CD4-positive, alpha-beta memory T cell (primary cell): ENCODE measurements at regions not wholly inside any gene's neighbourhood (a gene's known extent, or its start where the extent isn't known, plus 50 kb on each side); places are given as distances from the start of the nearest gene placed in this dataset.
"Not testable (repeated sequence)": the region's sequence is repeated elsewhere in the genome, so short reads cannot be mapped to it uniquely, and the experiment has no call there.

ENCODE experiments used
- CTCF ChIA-PET: fragments of 350-600 bp; sonication (Branson Sonifier 250); formaldehyde crosslinking; loops from one replicate; lab custom pipeline; 2021; ENCODE audit warnings: inconsistent platforms; ENCODE audit not compliant: partially characterized antibody; lab: Charles Lee
- POLR2A ChIA-PET: fragments of 350-600 bp; sonication (Branson Sonifier 250); formaldehyde crosslinking; loops from one replicate; lab custom pipeline; 2021; ENCODE audit not compliant: partially characterized antibody; lab: Charles Lee
- DNase-seq, 5 donors: peaks; one replicate each; pipeline versions ENCODE4 v3.0.0 to v3.0.0-alpha.2; 2020 to 2022; ENCODE audit warnings: mixed read lengths in 1 of 5
- H3K27ac ChIP-seq: one replicate; pipeline ENCODE4 v1.7.0; 2013; ENCODE audit warnings: low read depth, low read length
- H3K27me3 ChIP-seq: 2 replicates; pipeline ENCODE4 v1.7.0; 2013; ENCODE audit warnings: mild to moderate bottlenecking, low read length, moderate library complexity; ENCODE audit not compliant: insufficient read depth
- H3K36me3 ChIP-seq: 2 replicates; pipeline ENCODE4 v1.7.0; 2013; ENCODE audit warnings: mild to moderate bottlenecking, low read length, moderate library complexity; ENCODE audit not compliant: insufficient read depth
- H3K4me1 ChIP-seq: 2 replicates; pipeline ENCODE4 v1.7.0; 2013; ENCODE audit warnings: mild to moderate bottlenecking, low read length, moderate library complexity; ENCODE audit not compliant: insufficient read depth
- H3K4me3 ChIP-seq, 2 donors: one replicate each; pipeline ENCODE4 v1.7.0; 2013; ENCODE audit warnings: low read length in 2 of 2, mild to moderate bottlenecking in 1 of 2
- H3K9me3 ChIP-seq, 2 donors: one replicate each; pipeline ENCODE4 v1.7.0; 2013; ENCODE audit warnings: low read length in 2 of 2, control low read depth in 1 of 2; ENCODE audit not compliant: control insufficient read depth in 1 of 2
- H3K27ac Mint-ChIP-seq, 7 donors: one replicate each; pipeline ENCODE4 v1.8.0; 2020 to 2021; ENCODE audit warnings: mixed read lengths in 7 of 7, mild to moderate bottlenecking in 6 of 7, inconsistent platforms in 3 of 7, moderate library complexity in 3 of 7
- H3K27me3 Mint-ChIP-seq, 2 donors: one replicate each; pipeline ENCODE4 v1.8.0; 2020 to 2021; ENCODE audit warnings: mixed read lengths in 2 of 2
- H3K36me3 Mint-ChIP-seq, 2 donors: one replicate each; pipeline ENCODE4 v1.8.0; 2020 to 2021; ENCODE audit warnings: mixed read lengths in 2 of 2, inconsistent platforms in 1 of 2, mild to moderate bottlenecking in 1 of 2
- H3K4me1 Mint-ChIP-seq, 4 donors: one replicate each; pipeline ENCODE4 v1.8.0; 2020 to 2021; ENCODE audit warnings: mixed read lengths in 4 of 4, mild to moderate bottlenecking in 1 of 4
- H3K4me3 Mint-ChIP-seq, 8 donors: one replicate each; pipeline ENCODE4 v1.8.0; 2020 to 2021; ENCODE audit warnings: mixed read lengths in 8 of 8, mild to moderate bottlenecking in 7 of 8, moderate library complexity in 6 of 8, inconsistent platforms in 3 of 8
- H3K9me3 Mint-ChIP-seq, 8 donors: one replicate each; pipeline ENCODE4 v1.8.0; 2020 to 2021; ENCODE audit warnings: mixed read lengths in 8 of 8, mild to moderate bottlenecking in 5 of 8, inconsistent platforms in 3 of 8, moderate library complexity in 1 of 8
- intact Hi-C: fragments of 100-400 bp; cut with micrococcal nuclease; formaldehyde crosslinking; loops from one replicate; pipeline ENCODE4 v1.15.1; 2023

DNA sequence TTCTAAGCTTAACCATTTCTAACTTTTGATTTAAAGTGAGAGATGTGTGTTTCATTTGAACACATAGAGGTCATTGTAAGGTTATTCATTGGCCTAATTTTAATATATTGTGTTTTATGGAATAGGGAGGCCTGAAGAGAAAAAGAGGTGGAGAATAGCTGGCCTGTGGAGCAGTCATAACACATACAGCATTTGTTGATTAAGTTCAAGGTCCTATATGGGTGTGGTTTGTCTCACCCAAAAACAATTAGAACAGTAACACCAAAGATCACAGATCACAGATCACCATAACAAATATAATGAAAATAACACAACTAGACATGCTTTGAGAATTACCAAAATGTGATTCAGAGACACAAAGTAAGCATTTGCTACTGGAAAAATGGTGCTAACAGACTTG is 252.4 kb upstream of the SPOPL start:
- no peaks in the 10 kb centered on the region for H3K9me3 ChIP-seq
- H3K27ac ChIP-seq, result no peak overlapping the region
- no peaks in the 10 kb centered on the region for H3K36me3 ChIP-seq
- intact Hi-C loops, result no loop called here
- DNase-seq, result no peak
- ChIA-PET POLR2A (no interaction called here), CTCF (no interaction called here)
- Mint-ChIP-seq H3K27ac (no peak overlapping the region), H3K36me3 (no peaks in the 10 kb centered on the region), H3K9me3 (peaks cover 0 to 10% (median 4%) of the 10 kb centered on the region in 8 donors), H3K4me1 (no peaks in the 10 kb centered on the region), H3K27me3 (peaks cover 0 to 2% of the 10 kb centered on the region in 2 donors), H3K4me3 (no peak overlapping the region)
- no peak overlapping the region for H3K4me3 ChIP-seq
- H3K4me1 ChIP-seq, result no peaks in the 10 kb centered on the region
- no peaks in the 10 kb centered on the region for H3K27me3 ChIP-seq

DNA sequence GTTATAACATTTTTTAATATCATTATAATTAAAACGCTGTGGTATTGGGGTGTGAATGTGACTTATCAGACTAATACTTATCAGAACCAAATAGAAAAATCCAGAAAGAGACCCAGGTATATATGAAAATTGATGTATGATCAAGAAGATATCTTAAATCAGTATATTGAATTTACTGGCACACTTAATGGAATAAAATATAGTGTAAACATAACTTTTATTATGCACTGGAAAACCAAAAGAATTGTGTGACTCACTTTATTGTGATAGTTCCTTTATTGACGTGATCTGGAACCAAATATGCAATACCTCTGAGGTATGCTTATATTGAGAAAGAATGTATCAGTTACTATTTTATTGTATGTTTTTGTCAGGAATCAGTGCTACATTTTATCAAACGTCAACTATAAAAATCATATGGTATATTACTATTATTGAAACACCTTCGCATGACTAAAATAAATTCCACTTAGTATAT is 250.7 kb upstream of the SPOPL start:
- H3K4me3 ChIP-seq, H3K27me3 ChIP-seq, H3K36me3 ChIP-seq, H3K4me3 Mint-ChIP-seq, H3K27ac Mint-ChIP-seq, H3K27ac ChIP-seq, H3K4me1 Mint-ChIP-seq, POLR2A ChIA-PET, DNase-seq, H3K9me3 ChIP-seq, H3K4me1 ChIP-seq, H3K27me3 Mint-ChIP-seq, intact Hi-C loops, CTCF ChIA-PET, H3K36me3 Mint-ChIP-seq: not testable (repeated sequence)
- H3K9me3 Mint-ChIP-seq, result peaks cover 0 to 10% (median 6%) of the 10 kb centered on the region in 8 donors

DNA sequence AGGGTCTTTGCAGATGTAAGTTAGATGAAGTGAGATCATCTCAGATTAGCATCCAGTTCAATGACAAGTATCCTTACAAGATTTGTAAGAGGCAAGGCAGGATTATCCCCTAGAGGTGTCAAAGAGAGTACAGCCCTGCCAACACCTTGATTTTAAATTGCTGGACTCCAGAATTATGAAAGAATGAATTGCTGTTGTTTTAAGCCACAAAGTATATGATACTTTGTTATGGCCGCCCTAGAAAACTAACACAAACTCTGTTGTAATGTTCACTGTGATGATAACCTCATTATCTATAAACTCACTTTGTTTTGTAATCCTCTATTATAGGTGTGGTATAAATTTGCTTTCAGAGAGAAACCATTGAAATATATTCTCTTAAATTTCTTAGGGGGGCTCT is 249.0 kb upstream of the SPOPL start:
- H3K27ac ChIP-seq, result no peak overlapping the region
- H3K4me3 ChIP-seq, result no peak overlapping the region
- Mint-ChIP-seq H3K4me3 (no peak overlapping the region), H3K36me3 (no peaks in the 10 kb centered on the region), H3K27ac (no peak overlapping the region), H3K4me1 (no peaks in the 10 kb centered on the region), H3K9me3 (peaks cover 0 to 16% (median 11%) of the 10 kb centered on the region in 8 donors), H3K27me3 (peaks cover 0 to 2% of the 10 kb centered on the region in 2 donors)
- no peaks in the 10 kb centered on the region for H3K4me1 ChIP-seq
- no peaks in the 10 kb centered on the region for H3K9me3 ChIP-seq
- intact Hi-C loops, result no loop called here
- H3K27me3 ChIP-seq, result no peaks in the 10 kb centered on the region
- POLR2A ChIA-PET, result no interaction called here
- no peak for DNase-seq
- CTCF ChIA-PET, result no interaction called here
- no peaks in the 10 kb centered on the region for H3K36me3 ChIP-seq

DNA sequence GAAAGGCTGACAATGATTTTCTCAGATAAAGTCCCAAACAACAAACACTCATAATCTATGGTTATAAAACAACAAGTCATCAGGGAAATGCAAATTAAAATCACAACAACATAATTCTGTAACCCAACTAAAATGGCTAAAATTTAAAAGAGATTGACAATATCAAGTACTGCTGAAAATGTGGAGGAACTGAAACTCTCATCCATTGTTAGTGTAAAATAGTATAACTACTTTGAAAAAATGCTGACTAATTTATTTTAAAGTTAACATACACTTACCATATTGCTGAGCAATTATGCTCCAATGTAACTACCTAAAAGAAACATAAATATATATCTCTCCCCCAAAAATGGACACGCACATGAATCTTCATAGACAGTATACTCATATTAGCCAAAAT is 245.9 kb upstream of the SPOPL start:
- no peaks in the 10 kb centered on the region for H3K36me3 ChIP-seq
- intact Hi-C loops, result no loop called here
- Mint-ChIP-seq H3K4me1 (no peaks in the 10 kb centered on the region), H3K4me3 (no peak overlapping the region), H3K9me3 (peaks cover 0 to 28% (median 14%) of the 10 kb centered on the region in 8 donors), H3K27ac (no peak overlapping the region), H3K36me3 (peaks cover 0 to 2% of the 10 kb centered on the region in 2 donors), H3K27me3 (no peaks in the 10 kb centered on the region)
- CTCF ChIA-PET, result no interaction called here
- H3K9me3 ChIP-seq, result no peaks in the 10 kb centered on the region
- POLR2A ChIA-PET, result no interaction called here
- no peaks in the 10 kb centered on the region for H3K4me1 ChIP-seq
- no peak overlapping the region for H3K27ac ChIP-seq
- no peak for DNase-seq
- no peak overlapping the region for H3K4me3 ChIP-seq
- H3K27me3 ChIP-seq, result no peaks in the 10 kb centered on the region

DNA sequence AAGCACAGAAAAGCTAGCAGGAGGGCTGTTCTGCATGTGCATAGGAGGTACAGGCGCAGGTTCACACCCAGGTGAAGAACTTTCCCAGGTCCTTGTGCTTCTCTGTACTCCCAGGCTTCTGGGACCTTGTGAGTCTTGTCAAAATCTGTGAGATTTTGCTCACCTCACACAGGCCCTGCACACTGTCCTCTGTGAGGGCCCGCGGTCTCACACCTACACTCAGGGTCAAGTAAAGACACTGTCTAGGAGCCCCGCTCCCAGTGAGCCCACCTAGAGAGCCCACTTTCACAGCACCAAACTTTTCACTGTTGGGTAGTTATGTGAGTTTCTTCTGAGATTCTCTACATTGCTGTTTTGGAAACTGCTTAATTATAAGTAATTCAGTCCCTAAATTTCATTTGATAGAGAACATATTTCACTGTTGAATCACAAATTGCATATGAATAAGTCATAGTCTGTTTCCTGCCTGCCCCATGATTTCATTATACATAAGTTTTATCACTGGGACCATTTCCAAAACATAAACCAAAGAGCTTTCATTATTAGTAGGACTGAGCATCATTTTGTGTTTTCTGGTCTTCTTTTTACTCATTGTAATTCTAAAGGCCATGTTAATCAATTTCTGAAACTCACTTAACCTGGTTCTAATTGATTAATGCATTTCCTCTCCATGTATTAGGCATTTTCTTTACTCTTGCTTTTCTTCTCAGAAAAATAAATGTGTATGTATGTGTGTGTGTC is 234.2 kb upstream of the SPOPL start:
- Mint-ChIP-seq H3K4me1 (no peaks in the 10 kb centered on the region), H3K27me3 (no peaks in the 10 kb centered on the region), H3K4me3 (no peak overlapping the region), H3K27ac (no peak overlapping the region), H3K36me3 (no peaks in the 10 kb centered on the region), H3K9me3 (peaks cover under 1 to 21% (median 10%) of the 10 kb centered on the region in 8 donors)
- H3K4me1 ChIP-seq, result no peaks in the 10 kb centered on the region
- no peaks in the 10 kb centered on the region for H3K36me3 ChIP-seq
- H3K4me3 ChIP-seq, result no peak overlapping the region
- no peak overlapping the region for H3K27ac ChIP-seq
- no peak for DNase-seq
- ChIA-PET POLR2A (no interaction called here), CTCF (no interaction called here)
- intact Hi-C loops, result no loop called here
- H3K9me3 ChIP-seq, result no peaks in the 10 kb centered on the region
- no peaks in the 10 kb centered on the region for H3K27me3 ChIP-seq

DNA sequence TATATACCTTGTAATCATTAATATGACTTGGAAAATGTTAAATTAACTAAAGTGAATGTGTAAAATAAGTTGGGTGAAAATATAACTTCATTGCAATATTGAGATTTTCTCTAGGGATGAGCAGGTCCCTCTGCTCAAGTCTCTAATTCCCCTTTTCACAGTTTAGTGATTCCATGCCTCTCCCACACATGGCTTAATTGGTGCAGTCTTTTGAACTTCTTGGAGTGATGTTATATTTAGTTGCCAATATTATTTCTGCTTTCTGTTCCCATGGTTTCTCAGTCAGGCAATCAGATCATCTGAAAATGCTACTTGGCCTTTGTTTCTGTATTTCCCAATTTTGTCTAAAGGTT is 233.7 kb upstream of the SPOPL start:
- POLR2A ChIA-PET, result no interaction called here
- intact Hi-C loops, result no loop called here
- no peaks in the 10 kb centered on the region for H3K36me3 ChIP-seq
- H3K9me3 Mint-ChIP-seq, result peaks cover 0 to 17% (median 6%) of the 10 kb centered on the region in 8 donors
- H3K4me3 Mint-ChIP-seq, result no peak overlapping the region
- H3K4me3 ChIP-seq, result no peak overlapping the region
- H3K4me1 ChIP-seq, result no peaks in the 10 kb centered on the region
- no peaks in the 10 kb centered on the region for H3K27me3 Mint-ChIP-seq
- no peaks in the 10 kb centered on the region for H3K27me3 ChIP-seq
- no peak overlapping the region for H3K27ac Mint-ChIP-seq
- H3K9me3 ChIP-seq, result no peaks in the 10 kb centered on the region
- no peaks in the 10 kb centered on the region for H3K36me3 Mint-ChIP-seq
- CTCF ChIA-PET, result no interaction called here
- no peak overlapping the region for H3K27ac ChIP-seq
- no peak for DNase-seq
- H3K4me1 Mint-ChIP-seq, result no peaks in the 10 kb centered on the region

DNA sequence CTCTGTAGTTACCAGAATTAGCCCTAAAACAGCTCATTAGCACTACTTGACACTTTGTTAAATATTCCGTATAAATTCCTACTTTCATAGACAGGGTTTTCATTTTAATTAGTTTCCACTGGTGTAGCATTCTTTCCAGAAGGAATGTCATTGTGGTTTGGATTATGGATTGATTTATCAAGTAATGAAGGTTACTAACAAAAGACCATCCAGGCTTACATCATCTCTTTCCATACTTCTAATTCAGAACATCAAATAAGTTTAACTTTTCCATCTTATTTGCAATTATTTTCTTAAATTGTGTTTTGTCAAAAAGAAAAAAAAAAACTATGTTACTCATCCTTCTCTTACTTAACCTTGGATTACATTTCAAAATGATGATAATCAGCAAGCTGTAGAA is 231.8 kb upstream of the SPOPL start:
- H3K9me3 Mint-ChIP-seq, result peaks cover 0 to 8% (median 3%) of the 10 kb centered on the region in 8 donors
- H3K9me3 ChIP-seq, result no peaks in the 10 kb centered on the region
- no peaks in the 10 kb centered on the region for H3K36me3 Mint-ChIP-seq
- H3K27ac Mint-ChIP-seq, result no peak overlapping the region
- DNase-seq, result no peak
- ChIA-PET POLR2A (no interaction called here), CTCF (no interaction called here)
- H3K36me3 ChIP-seq, result no peaks in the 10 kb centered on the region
- intact Hi-C loops, result no loop called here
- H3K4me3 Mint-ChIP-seq, result no peak overlapping the region
- H3K27ac ChIP-seq, result no peak overlapping the region
- H3K27me3 ChIP-seq, result no peaks in the 10 kb centered on the region
- H3K27me3 Mint-ChIP-seq, result no peaks in the 10 kb centered on the region
- H3K4me3 ChIP-seq, result no peak overlapping the region
- no peaks in the 10 kb centered on the region for H3K4me1 ChIP-seq
- no peaks in the 10 kb centered on the region for H3K4me1 Mint-ChIP-seq
